ENCODE measurements at regions not wholly inside any gene's neighbourhood (a gene's known extent, or its start where the extent isn't known, plus 50 kb on each side); places are given as distances from the start of the nearest gene placed in this dataset.
"Not testable (repeated sequence)": the region's sequence is repeated elsewhere in the genome, so short reads cannot be mapped to it uniquely, and the experiment has no call there.

DNA sequence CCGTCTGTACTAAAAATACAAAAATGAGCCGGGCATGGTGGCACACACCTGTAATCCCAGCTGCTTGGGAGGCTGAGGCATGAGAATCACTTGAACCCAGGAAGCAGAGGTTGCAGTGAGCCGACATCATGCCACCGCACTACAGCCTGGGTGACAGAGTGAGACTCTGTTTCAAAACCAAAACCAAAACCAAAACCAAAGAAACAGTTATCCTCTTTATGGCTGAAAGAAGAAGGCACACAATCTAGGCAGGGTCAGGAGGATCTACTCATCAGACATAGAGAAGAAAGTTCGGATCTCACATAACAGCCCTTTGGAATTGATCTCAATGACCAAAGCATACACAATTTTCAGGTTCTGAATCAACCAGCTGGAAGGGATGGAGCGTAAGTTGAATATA lies 411.3 kb upstream of the SLC35B3 start:
- not testable (repeated sequence) for DNase-seq

DNA sequence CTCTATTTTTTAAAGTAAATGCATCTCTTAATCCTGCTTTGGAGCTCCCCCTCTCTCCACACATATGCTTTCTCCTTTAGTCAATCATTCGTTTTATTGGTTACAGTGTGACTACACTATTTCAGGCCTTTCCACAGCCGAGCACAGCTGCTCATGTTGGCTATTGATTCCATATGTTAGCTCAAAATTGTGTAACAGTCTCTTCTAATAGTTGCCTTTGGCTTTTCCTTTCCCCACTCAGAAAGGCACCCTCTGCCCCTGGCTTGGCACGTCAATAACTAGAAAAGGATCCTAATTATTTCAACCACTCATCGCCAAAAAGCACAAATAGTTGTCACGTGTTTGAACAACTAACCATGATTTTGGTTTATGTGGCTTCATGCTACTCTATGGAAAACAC lies 410.3 kb upstream of the SLC35B3 start:
- DNase-seq = no peak

DNA sequence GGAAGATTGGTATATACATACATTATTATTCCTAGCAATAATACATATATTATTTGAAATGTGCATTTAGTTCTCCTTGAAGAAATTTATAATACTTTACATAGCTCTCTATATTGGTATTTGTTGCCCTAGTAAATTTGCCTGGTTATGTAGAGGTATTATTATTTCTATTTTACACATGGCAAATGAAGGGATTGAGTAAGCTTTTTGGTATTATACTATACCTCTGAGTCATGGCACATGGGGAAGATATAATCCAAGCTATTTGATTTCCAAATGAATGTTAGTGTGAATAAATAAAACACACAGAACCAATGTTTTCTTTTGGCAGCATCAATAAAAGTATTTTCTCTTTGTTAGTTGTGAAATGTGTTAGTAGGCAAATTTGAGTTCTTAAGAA lies 409.6 kb upstream of the SLC35B3 start:
- no peak for DNase-seq

DNA sequence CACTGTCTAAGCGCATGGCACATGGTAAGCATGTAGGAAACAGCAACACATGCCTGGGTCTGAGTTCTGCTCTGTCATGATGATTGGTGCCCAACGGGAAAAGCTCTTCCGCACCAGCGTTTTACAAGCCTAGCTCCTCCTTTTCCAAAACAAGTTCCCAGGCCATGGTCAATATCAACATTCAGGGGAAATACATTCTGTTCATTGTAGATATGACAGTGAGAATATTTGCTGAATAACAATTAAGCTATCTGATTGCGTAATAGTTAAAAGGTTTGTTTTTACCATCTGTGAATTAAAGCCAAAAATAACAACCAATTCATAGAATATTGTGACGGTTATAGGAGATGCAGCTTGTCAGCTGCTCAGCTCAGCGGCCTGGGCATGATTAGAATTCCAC lies 404.3 kb upstream of the SLC35B3 start:
- DNase-seq = no peak

DNA sequence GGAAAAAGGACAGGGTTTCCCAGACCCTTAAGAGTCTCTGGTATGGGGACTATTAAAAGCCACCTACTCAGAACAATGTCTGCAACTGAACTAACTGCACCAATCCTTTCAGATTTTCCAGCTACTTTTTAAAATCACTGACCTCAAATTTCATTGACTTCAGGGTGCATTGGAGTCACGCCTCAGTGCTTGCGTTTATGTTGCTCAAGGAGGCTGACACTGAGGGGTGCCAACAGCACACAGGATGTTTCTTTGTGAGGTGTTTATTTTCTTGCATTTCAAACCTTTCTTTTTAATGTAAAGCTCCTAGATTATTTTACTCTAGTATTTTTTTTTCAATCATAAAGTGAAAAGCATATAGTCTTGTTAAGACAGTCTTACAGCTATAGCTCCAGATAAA lies 402.0 kb upstream of the SLC35B3 start:
- no peak for DNase-seq

DNA sequence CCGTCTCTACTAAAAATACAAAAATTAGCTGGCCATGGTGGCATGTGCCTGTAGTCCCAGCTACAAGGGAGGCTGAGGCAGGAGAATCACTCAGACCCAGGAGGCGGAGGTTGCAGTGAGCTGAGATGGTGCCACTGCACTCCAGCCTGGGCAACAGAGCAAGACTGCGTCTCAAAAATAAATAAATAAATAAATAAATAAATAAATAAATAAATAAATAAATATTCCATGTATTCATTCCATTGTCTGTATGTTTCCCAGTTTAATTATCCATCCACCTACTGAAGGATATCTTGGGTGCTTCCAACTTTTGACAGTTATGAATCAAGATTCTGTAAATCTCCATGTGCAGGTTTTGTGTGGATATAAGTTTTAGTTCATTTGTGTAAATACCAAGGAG lies 397.4 kb upstream of the SLC35B3 start:
- not testable (repeated sequence) for DNase-seq

DNA sequence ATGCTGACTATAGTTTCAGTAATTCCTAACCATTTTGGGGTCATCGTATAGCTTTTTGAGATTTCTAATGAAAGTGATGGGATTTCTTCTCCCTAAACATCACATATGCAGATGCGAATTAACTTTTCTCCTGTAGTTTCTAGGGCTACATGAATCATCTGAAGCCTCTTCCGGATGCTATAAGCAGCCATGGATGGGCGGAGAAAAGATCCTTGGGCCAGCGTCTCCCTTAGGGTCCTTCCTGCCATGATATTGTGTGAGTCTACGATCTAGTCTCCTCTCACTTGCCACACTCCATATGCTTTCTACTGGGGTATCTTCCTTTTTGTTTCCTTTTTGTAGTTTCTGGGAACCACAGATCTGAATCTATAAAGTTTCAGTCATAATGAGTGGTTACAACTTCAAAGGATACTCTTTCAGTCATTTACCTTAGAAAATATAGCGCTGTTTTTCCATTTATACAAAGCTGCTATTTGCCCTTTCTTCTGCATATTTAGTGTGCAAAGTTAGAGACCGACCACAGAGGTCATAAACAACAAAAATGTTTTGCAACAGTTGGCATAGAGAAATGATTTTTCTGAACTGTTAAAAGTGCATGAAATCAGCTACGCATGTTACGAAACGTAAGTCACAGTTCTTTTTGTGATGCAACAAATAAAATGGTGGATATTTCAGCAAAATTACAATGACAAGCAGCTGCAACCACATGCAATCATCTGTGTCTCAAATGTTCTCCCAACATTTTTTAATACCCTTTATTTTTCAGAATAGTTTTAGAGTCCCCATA lies 396.2 kb upstream of the SLC35B3 start:
- no peak for DNase-seq

DNA sequence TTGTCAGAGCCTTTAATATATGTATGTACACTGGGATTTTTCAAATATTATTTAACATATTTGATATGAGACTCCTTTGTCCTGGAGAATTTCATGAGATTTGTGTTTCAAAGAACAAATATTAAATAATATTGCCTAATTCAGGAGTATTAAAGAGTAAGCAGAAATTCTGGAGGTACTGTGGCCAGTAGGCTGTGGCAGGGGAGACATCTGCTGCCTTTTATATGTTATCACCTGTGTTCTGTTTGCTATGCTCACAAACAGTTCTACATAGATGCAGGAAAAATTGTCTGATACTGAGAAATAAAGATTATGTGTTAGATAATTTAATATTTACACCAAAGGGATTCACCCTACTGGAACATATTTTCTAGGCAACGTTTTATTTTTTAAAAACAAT lies 395.4 kb upstream of the SLC35B3 start:
- DNase-seq = no peak

DNA sequence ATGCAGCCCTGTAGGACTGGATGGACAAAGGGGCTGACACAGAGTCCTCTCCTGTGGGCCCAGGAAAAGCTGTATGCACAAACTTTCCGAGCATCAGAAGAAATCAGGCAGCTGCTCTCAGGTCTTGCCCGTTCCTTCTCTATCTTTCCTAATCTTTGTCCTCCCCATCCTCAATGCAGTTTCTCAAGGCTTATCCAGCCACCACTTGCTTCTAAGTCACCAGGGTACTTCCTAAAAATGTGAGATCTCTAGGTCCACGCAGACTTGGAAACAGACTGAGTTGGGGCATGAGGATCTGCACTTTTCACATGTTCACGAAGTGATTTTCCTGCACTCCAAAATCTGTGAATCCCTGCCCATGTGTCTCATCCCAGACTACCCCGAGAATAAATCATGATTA lies 394.5 kb upstream of the SLC35B3 start:
- DNase-seq = no peak

DNA sequence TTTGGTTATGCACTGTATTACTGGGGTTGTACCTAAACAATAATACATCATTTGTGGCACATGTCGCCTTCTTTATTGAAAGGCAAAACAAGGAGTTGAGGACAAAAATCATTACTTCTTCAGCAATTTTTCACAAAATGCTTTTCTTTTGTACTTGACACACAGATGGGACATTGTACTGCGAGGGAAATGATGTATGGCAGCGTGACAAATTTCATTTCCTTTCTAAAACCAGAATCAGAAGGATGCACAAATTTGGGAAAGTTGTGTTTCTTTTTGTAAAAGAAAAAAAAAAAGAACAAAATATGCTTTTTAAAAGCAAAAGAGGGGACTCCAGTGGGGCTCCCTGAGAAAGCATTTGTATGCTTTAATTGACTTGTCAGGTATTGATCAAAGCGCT lies 394.0 kb upstream of the SLC35B3 start:
- no peak for DNase-seq

DNA sequence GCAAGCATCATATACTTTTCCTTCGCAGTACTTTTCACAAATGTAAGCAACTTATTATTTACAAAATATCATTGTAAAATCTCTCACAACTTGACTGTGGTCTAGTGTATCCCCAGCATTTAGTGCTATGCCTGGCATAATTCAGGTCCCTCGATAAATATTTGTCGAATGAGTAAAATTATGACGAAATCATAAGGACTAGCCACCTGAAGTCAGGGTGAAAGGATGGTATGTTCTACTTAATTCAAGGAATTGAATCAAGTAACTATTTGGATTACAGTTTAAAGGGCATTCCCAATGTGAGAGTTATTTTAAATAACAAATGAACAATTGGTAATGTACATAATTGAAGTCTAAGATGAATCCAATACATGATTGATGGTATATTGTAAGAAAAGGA lies 393.0 kb upstream of the SLC35B3 start:
- DNase-seq = no peak

DNA sequence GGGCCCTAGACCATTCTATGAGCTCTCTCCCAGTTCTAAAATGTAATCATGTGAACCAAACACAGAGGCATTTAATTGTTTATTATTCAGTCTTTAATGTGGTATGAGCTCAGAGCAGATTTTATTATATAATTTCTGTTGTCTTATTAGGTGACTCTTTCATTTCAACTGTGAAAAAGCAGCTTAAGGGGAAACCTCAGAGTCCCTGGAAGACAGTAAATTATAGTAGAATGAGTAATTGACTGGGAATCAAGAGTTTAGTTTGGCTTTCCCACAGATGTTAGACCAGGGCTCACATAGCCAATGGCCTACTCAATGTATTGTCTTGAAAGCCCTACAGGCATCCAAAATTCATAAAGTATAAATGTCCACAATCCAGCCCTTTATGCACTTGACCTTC lies 390.4 kb upstream of the SLC35B3 start:
- no peak for DNase-seq

DNA sequence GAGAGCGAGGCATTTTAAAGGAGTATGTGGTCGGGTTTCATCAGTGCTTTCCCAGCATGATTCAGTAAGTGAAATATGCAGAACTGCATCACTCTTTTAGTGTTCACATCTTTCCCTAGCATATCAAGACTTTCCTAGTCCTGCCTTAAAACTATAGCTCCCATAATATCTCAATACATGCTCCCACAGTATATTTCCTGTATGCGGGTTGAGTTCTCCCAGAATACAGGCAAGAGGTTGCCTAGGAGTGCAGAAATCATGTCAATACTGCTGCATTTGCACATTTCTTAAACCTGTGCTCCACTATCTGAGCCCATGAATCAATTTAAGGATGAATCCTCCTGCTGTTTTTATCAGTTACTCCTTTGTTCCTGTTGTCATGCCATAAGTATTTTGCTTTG lies 386.6 kb upstream of the SLC35B3 start:
- DNase-seq = no peak

DNA sequence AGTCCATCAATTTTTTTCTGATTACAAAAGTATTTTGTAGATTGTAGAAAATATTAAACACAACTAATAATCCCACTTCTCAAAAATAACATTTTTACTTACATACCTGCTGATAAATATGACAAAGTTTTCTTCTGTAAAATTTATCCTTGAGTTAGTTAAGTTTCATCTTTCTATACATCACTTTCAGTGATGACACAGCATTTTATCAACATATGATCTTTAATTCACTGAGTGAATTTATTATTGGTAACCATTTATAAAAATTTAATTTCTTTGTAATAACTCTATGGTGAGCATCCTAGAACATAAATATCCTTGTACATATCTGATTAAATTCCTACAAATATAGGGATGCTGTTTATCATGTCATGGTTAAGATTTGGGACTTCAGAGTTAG lies 385.0 kb upstream of the SLC35B3 start:
- DNase-seq = no peak

DNA sequence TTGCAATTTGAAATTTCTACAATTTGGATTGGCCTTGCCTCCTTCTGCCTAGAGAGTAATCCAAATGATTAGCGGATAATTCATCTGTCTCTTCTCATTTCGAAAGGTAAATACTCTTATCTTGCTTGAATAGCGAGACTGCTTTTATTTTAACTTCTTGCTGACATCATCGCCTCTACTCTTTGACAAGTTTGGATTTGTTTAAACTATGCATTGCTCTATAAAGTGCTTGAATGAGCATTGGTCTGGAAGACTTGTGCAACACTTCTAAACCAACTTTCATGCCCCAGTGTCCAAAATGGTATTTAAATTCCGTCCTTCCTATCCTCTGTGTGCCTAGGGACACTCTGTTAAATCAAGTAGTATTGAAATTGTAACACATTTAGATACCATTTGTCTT lies 384.1 kb upstream of the SLC35B3 start:
- no peak for DNase-seq

DNA sequence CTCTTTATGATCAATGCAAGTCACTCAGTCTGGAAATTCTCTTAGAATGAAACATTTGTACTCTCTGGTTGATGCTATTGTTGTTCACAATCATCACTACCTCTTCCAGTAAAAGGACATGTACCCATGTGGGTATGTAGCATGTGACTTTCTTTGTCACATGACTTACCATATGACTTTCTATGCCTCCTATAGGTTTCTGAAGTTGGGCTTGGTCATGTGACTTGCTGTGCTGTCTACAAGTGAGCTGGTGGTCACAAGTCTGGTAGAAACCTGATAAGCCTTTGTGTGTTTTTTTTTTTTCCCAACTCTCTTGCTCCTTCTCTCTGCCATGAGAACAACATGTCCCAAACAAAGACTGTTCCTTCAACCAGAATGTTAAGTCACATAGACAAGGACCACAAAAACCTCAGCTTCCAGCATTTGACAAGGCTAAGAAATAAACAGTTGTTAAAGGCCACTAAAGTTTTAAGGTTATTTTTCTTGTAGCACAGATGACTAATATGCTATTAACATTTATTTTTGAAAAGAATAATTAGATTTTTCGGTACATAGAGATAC lies 379.2 kb upstream of the SLC35B3 start:
- DNase-seq = no peak

DNA sequence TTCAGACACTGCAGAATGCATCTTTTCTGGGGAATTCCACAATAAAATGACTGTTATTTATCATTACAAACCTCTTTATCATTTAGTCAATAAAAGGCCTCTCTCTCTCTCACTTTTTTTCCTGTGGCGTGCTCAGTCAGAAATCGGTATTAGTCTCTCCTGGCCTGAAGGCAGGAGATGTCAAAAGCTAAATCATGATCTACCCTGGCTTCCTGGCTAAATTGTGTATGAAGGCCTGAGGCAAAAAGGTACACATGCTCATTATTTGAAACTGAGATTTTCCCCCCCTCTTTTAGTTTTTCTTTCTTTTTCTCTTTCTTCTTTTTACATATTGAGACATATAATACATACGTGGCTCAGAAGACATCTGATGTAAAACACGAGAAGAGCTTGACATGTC lies 375.0 kb upstream of the SLC35B3 start:
- DNase-seq = no peak

DNA sequence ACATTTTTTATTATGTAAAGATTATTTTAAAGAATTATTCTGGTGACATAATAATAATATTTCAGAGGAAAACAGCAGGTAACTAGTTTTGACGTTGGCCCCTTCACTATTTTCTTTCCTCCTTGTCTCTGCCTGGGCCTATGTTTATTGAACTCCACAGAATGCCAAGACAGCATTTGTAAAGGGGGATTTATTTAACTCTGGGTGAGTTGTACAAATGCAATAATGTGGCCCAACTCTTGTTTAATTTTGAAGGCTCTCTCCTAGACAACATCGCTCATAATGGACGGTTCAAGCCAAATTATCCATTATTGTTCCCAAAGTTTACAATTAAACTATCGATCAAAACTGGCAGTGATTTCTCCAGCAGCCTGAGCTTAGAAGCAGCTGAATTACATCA lies 374.3 kb upstream of the SLC35B3 start:
- DNase-seq = no peak

DNA sequence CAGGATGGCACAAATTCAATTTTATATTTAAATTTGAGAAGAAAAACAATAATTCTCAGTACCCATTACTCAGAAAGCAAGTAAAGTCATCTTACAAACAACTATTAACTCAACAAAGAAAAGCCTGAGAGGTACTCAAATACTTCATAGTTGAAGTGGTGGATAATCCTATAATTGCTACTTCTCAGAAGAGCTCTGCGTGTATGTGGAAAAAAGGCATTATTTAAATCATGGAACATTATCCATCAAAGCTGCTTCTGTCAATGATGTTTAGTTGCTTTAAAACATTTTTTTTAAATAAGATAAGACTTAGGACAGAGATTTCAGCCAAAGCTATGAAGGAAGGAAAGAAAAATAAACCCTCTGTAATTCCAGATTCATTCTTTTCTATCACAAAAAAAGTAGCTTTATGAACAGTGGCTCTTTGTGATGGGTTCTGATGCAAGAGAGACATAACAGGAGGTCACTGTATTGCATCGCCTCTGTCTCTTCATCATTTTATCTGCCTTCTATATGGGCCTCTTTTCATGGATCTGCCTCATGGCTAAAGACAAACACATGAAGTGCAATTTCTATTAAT lies 367.9 kb upstream of the SLC35B3 start:
- no peak for DNase-seq

DNA sequence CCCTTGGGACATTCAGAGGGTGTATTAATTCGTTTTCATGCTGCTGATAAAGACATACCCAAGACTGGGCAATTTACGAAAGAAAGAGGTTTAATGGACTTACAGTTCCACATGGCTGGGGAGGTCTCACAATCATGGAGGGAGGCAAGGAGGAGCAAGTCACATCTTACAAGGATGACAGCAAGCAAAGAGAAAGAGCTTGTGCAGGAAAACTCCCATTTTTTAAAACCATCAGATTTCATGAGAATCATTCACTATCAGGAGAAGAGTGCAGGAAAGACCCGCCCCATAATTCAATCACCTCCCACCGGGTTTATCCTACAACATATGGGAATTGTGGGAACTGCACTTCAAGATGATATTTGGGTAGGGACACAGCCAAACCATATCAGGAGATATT lies 367.1 kb upstream of the SLC35B3 start:
- DNase-seq = not testable (repeated sequence)

DNA sequence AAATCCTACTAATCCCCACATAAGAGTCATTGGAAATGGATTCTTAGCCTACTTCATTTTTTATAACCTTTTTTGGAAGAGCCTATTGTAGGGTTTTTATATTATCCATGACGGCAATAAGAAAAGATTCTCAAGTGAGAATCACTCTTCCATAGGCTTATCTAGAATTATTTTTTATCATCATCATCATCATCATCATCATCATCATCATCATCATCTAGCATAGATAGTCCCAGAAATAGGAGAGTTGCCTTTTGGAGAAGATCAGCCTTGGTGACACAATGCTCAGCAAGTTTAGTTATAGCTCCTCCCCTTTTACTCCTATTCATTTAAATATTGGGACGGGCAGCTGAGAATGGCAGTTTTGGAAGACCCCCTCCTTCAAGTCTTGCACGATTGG lies 359.1 kb upstream of the SLC35B3 start:
- no peak for DNase-seq

DNA sequence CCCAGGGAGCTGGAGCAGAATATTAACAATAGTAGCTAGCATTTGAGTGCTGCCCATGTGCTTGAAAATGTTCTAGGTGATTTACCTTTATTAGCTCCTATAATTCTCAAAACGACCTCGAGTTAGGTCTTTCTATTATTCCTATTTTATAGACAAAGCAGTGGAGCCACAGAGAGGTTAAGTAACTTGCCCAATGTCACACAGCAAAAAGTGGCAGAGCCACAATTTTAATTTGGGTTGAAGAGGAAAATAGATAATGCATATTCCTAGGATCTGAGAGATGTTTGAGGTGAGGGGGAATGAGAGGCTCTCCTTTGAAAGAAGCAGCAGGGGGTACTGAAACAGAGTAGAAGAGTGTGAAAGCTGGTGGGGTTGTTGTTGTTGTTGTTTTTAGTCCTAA lies 354.5 kb upstream of the SLC35B3 start:
- no peak for DNase-seq

DNA sequence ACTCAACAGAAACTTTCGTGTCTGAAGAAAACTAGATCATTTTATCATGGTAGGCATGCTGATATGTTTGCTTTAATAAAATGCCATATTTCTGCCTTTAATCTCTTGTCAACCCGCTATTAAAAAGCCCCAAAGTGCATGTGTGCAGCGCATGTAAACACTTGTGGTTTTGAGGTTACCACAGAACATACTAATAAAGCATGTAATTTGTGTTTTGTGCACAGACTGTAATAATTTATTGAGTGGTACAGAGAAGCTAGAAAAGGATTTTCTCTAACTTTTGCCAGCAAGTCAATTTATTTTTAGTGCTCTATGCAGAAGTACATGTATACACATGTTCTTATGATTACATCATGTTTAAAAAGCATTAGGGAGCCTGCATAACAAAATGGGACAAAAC lies 349.9 kb upstream of the SLC35B3 start:
- DNase-seq = no peak

DNA sequence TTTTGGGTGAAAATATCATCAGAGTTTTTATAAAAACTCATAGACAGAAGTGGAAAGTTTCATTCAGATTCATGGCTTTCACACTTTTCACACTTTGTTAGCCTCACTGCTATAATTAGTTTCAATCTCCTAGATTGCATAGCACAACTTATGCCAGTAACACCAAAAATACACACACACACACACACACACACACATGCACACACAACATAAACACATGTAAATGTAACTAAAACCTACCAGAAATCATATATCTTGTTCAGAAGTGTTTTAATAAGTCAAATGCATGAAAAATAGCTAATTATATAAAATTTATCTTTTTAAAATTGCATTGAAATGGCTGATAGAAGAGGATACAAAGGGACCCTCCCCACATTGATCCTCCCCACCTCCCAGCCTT lies 347.8 kb upstream of the SLC35B3 start:
- DNase-seq = no peak

DNA sequence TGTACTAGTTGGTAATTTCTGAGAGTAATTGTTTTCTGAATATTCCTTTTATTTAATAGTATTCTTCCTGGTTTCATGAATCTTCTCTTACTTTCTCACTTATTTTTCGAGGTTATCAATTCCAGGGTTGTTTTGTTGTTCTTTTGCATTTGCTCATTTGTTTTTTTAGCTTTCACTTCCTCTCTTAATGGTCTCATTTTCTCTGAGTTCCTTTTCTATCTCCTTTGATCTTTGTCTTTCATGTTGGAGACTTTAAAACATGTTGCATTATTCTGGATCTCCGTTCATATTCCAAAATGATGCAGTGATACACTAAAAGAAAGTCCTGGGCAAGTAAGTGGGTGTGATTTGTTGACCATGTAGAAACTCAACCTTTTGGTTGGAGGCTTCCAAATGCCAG lies 345.3 kb upstream of the SLC35B3 start:
- DNase-seq = no peak
